ENCODE measurements at regions not wholly inside any gene's neighbourhood (a gene's known extent, or its start where the extent isn't known, plus 50 kb on each side); places are given as distances from the start of the nearest gene placed in this dataset.

DNA sequence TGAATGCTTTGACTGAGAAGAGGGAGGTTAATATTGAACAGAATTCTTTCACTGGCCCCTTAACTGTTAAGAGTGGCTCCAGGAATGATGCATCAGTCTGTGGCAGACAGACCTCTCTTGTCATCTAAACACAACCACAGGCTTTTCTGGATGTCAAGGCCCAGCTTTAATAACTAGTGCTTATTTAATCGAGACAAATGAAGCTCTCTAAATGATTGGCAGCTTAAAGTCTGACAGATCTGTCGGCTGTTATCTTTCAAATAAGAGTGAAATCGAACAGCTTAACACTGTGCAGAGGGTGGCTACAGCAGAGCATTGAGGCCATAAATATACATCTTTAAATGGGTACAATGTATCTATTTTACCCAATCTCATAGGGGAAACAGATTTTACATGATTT lies 500.8 kb upstream of the PABPC4L start:
- TF ChIP-seq, protein P1, sequence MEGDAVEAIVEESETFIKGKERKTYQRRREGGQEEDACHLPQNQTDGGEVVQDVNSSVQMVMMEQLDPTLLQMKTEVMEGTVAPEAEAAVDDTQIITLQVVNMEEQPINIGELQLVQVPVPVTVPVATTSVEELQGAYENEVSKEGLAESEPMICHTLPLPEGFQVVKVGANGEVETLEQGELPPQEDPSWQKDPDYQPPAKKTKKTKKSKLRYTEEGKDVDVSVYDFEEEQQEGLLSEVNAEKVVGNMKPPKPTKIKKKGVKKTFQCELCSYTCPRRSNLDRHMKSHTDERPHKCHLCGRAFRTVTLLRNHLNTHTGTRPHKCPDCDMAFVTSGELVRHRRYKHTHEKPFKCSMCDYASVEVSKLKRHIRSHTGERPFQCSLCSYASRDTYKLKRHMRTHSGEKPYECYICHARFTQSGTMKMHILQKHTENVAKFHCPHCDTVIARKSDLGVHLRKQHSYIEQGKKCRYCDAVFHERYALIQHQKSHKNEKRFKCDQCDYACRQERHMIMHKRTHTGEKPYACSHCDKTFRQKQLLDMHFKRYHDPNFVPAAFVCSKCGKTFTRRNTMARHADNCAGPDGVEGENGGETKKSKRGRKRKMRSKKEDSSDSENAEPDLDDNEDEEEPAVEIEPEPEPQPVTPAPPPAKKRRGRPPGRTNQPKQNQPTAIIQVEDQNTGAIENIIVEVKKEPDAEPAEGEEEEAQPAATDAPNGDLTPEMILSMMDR (IDR thresholded peaks at IDR 0.05), result no peak
- TF ChIP-seq POLR2A (IDR thresholded peaks at IDR 0.05), result no peak

All from thyroid gland (tissue), 4 donors.